ENCODE measurements at regions not wholly inside any gene's neighbourhood (a gene's known extent, or its start where the extent isn't known, plus 50 kb on each side); places are given as distances from the start of the nearest gene placed in this dataset.

GRCh38 chr6:159493898-159494585, 199.0 kb downstream of the SOD2 start:
- no peak overlapping the region for H3K4me3 ChIP-seq (ENCODE audit: low read depth, low read length)
- no peaks in the 10 kb centered on the region for H3K27me3 ChIP-seq (ENCODE audit: control insufficient read depth, insufficient read depth, low read length)
- DNase-seq (ENCODE audit: low read depth), result no peak
- no peaks in the 10 kb centered on the region for H3K36me3 ChIP-seq (ENCODE audit: control insufficient read depth, insufficient read depth, low read length)
- TF ChIP-seq CTCF (IDR thresholded peaks at IDR 0.05; ENCODE audit: insufficient read depth, low read length, poor library complexity, severe bottlenecking), result no peak

- no peak overlapping the region for H3K4me3 ChIP-seq (ENCODE audit: low read depth, low read length)
- H3K27me3 ChIP-seq (ENCODE audit: control insufficient read depth, insufficient read depth, low read length), result no peaks in the 10 kb centered on the region
- H3K36me3 ChIP-seq (ENCODE audit: control insufficient read depth, insufficient read depth, low read length), result no peaks in the 10 kb centered on the region
- DNase-seq (ENCODE audit: low read depth), result no peak
- no peak for TF ChIP-seq CTCF (IDR thresholded peaks at IDR 0.05; ENCODE audit: insufficient read depth, low read length, poor library complexity, severe bottlenecking)
These were observed 199.7 kb downstream of the SOD2 start for GRCh38 chr6:159493231-159493897.

GRCh38 chr6:159490298-159490937, 202.6 kb downstream of the SOD2 start:
- Histone ChIP-seq H3K27me3 (ENCODE audit: control insufficient read depth, insufficient read depth, low read length) (no peaks in the 10 kb centered on the region), H3K36me3 (ENCODE audit: control insufficient read depth, insufficient read depth, low read length) (no peaks in the 10 kb centered on the region), H3K4me3 (ENCODE audit: low read depth, low read length) (no peak overlapping the region)
- TF ChIP-seq CTCF (IDR thresholded peaks at IDR 0.05; ENCODE audit: insufficient read depth, low read length, poor library complexity, severe bottlenecking), result no peak
- DNase-seq (ENCODE audit: low read depth), result no peak

GRCh38 chr6:159487636-159488035, 205.4 kb downstream of the SOD2 start:
- DNase-seq (ENCODE audit: low read depth), result no peak
- Histone ChIP-seq H3K36me3 (ENCODE audit: control insufficient read depth, insufficient read depth, low read length) (no peaks in the 10 kb centered on the region), H3K27me3 (ENCODE audit: control insufficient read depth, insufficient read depth, low read length) (no peaks in the 10 kb centered on the region), H3K4me3 (ENCODE audit: low read depth, low read length) (no peak overlapping the region)
- no peak for TF ChIP-seq CTCF (IDR thresholded peaks at IDR 0.05; ENCODE audit: insufficient read depth, low read length, poor library complexity, severe bottlenecking)

GRCh38 chr6:159483259-159483658, 209.8 kb downstream of the SOD2 start:
- no peak for DNase-seq (ENCODE audit: low read depth)
- TF ChIP-seq CTCF (IDR thresholded peaks at IDR 0.05; ENCODE audit: insufficient read depth, low read length, poor library complexity, severe bottlenecking), result no peak
- H3K27me3 ChIP-seq (ENCODE audit: control insufficient read depth, insufficient read depth, low read length), result no peaks in the 10 kb centered on the region
- H3K36me3 ChIP-seq (ENCODE audit: control insufficient read depth, insufficient read depth, low read length), result no peaks in the 10 kb centered on the region
- H3K4me3 ChIP-seq (ENCODE audit: low read depth, low read length), result no peak overlapping the region

All from kidney epithelial cell (primary cell).